GM10266 (cell line): ENCODE measurements at regions not wholly inside any gene's neighbourhood (a gene's known extent, or its start where the extent isn't known, plus 50 kb on each side); places are given as distances from the start of the nearest gene placed in this dataset.

ENCODE experiments used
- DNase-seq: peaks from one replicate; pipeline ENCODE4 v3.0.0; 2012; ENCODE audit errors: extremely low spot score
- CTCF ChIP-seq: IDR thresholded peaks from 2 replicates; pipeline ENCODE4 v1.5.1; 2012; ENCODE audit warnings: mild to moderate bottlenecking, low read depth; ENCODE audit not compliant: control insufficient read depth, insufficient read depth; ENCODE audit errors: missing control alignments

GRCh38 chr10:2790396-2791188 is 276.8 kb upstream of the PFKP start:
- no peak for TF ChIP-seq CTCF
- no peak for DNase-seq

DNA sequence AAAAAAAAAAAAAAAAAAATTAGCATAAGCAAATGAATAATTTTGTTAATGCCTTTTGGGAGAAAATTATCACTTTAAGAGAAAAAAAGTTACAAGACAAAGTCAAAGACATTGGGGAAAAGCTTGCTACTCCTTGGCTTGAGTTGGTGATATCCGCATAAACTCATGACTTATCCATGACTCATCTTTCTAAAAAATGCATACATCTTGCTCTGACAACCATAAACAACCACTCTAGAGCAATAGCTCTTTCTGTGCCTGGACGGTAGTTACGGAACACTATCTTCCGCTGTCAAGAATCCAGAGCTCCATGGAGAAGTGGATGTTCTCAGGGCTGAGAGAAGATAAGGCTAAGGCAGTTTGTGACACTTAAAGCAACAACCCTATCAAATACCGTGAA is 281.1 kb upstream of the PFKP start:
- TF ChIP-seq CTCF, result no peak
- DNase-seq, result no peak

DNA sequence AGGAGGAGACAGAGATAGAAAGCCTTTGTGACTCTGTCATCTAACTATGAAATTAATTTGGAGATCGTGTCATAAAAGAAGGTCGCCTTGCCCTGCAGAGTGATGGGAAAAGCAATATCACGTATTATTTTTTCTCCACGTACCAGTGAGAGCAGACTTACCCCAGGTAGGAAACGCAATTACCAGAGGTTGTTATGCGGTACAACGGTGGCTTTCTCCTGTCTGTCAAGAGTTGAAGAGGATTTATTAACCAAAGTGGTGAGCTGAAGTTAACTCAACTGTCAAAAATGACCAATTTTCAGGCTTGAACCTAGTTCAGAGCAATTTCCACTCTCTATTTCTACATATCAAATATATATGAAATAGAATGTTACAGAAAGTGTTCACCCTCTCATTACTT is 282.6 kb upstream of the PFKP start:
- TF ChIP-seq CTCF, result no peak
- DNase-seq, result no peak

- no peak for DNase-seq
- TF ChIP-seq CTCF, result no peak
Observed at GRCh38 chr10:2782950-2783349, 284.4 kb upstream of the PFKP start.

DNA sequence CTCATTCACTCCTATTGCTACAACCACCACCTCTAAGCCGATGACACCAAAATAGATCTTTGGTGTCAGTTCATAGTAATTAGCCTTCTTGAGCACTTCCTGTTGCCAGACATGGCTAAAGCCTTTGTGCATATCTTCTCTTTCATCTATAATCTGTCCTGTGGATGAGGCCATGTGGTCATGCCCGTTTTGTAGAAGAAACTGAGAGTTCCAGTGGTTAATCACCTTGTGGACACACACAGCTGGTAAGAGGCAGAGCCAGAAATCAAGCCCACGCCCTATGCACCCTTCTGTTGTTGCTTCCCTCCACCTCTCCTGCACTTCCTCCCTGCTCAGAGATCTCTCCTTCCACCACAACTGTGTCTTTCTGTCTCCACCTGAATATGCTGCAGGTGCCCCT is 285.1 kb upstream of the PFKP start:
- no peak for TF ChIP-seq CTCF
- DNase-seq, result no peak

GRCh38 chr10:2777666-2778355 is 289.5 kb upstream of the PFKP start:
- no peak for TF ChIP-seq CTCF
- no peak for DNase-seq

- no peak for DNase-seq
- no peak for TF ChIP-seq CTCF
Observed at GRCh38 chr10:2772816-2773631, 294.3 kb upstream of the PFKP start.
